GM12891 (cell line): ENCODE measurements at regions not wholly inside any gene's neighbourhood (a gene's known extent, or its start where the extent isn't known, plus 50 kb on each side); places are given as distances from the start of the nearest gene placed in this dataset.

ENCODE experiments used
- PAX5 ChIP-seq: IDR thresholded peaks from 2 replicates; pipeline ENCODE4 v1.6.1; 2011; ENCODE audit warnings: low read length, moderate library complexity, mild to moderate bottlenecking; ENCODE audit not compliant: insufficient read depth, severe bottlenecking
- POLR2A ChIP-seq: IDR thresholded peaks from 2 replicates; pipeline ENCODE4 v1.6.1; 2011; ENCODE audit warnings: low read depth, low read length, control low read depth
- POLR2AphosphoS5 ChIP-seq: IDR thresholded peaks from 2 replicates; pipeline ENCODE4 v1.6.1; 2011; ENCODE audit warnings: low read depth, low read length, control low read depth
- SPI1 ChIP-seq: IDR thresholded peaks from 2 replicates; pipeline ENCODE4 v1.6.1; 2011; ENCODE audit warnings: low read depth, low read length, control low read depth
- TAF1 ChIP-seq: IDR thresholded peaks from 2 replicates; pipeline ENCODE4 v1.6.1; 2011; ENCODE audit warnings: low read depth, low read length, control low read depth

GRCh38 chr9:116039312-116039711 is 114.3 kb upstream of the PAPPA start:
- TF ChIP-seq POLR2AphosphoS5 (no peak), POLR2A (no peak), PAX5 (no peak), TAF1 (no peak), SPI1 (no peak)
